GM18873 (cell line): ENCODE measurements at regions not wholly inside any gene's neighbourhood (a gene's known extent, or its start where the extent isn't known, plus 50 kb on each side); places are given as distances from the start of the nearest gene placed in this dataset.

ENCODE experiments used
- ATAC-seq: cut with Tn5 transposase; IDR thresholded peaks from one replicate; pipeline ENCODE4 v1.9.1; 2021; ENCODE audit warnings: mild to moderate bottlenecking, moderate library complexity, moderate number of reproducible peaks; ENCODE audit not compliant: unreplicated experiment, low FRiP score

- ATAC-seq = no peak
Observed at GRCh38 chr5:165616490-165617405, 2111.3 kb downstream of the MAT2B start.

- ATAC-seq = no peak
Observed at GRCh38 chr5:165617491-165617890, 2112.1 kb downstream of the MAT2B start.

GRCh38 chr5:165620394-165620793 lies 2115.0 kb downstream of the MAT2B start:
- no peak for ATAC-seq

GRCh38 chr5:165622864-165623536 lies 2117.6 kb downstream of the MAT2B start:
- no peak for ATAC-seq

- ATAC-seq = no peak
Observed at GRCh38 chr5:165624166-165624946, 2118.9 kb downstream of the MAT2B start.

GRCh38 chr5:165626161-165626560 lies 2120.7 kb downstream of the MAT2B start:
- no peak for ATAC-seq

GRCh38 chr5:165627548-165628170 lies 2122.2 kb downstream of the MAT2B start:
- ATAC-seq = no peak

GRCh38 chr5:165630261-165630778 lies 2124.9 kb downstream of the MAT2B start:
- ATAC-seq = peak; percentile 56

- no peak for ATAC-seq
Observed at GRCh38 chr5:165631235-165631634, 2125.8 kb downstream of the MAT2B start.

- ATAC-seq = no peak
Observed at GRCh38 chr5:165642366-165642765, 2136.9 kb downstream of the MAT2B start.

GRCh38 chr5:165665735-165666400 lies 2160.4 kb downstream of the MAT2B start:
- no peak for ATAC-seq

- no peak for ATAC-seq
Observed at GRCh38 chr5:165673499-165673898, 2168.1 kb downstream of the MAT2B start.

GRCh38 chr5:165695796-165696195 lies 2190.4 kb downstream of the MAT2B start:
- ATAC-seq = no peak

GRCh38 chr5:165705960-165706359 lies 2200.5 kb downstream of the MAT2B start:
- ATAC-seq = no peak

GRCh38 chr5:165712011-165712410 lies 2206.6 kb downstream of the MAT2B start:
- no peak for ATAC-seq

GRCh38 chr5:165714598-165714997 lies 2209.2 kb downstream of the MAT2B start:
- no peak for ATAC-seq

- ATAC-seq = no peak
Observed at GRCh38 chr5:165720901-165721300, 2215.5 kb downstream of the MAT2B start.

GRCh38 chr5:165722401-165722800 lies 2217.0 kb downstream of the MAT2B start:
- no peak for ATAC-seq

GRCh38 chr5:165723931-165724330 lies 2218.5 kb downstream of the MAT2B start:
- no peak for ATAC-seq

- no peak for ATAC-seq
Observed at GRCh38 chr5:165728425-165728824, 2223.0 kb downstream of the MAT2B start.
